Limb (tissue), 2 donors: ENCODE measurements at regions not wholly inside any gene's neighbourhood (a gene's known extent, or its start where the extent isn't known, plus 50 kb on each side); places are given as distances from the start of the nearest gene placed in this dataset.
A peak's percentile ranks its signal among the peaks of the same experiment; 100 is the strongest.
"Not testable (repeated sequence)": the region's sequence is repeated elsewhere in the genome, so short reads cannot be mapped to it uniquely, and the experiment has no call there.

Experiments
- DNase-seq, 2 donors: peaks; one replicate each; pipeline ENCODE4 v3.0.0-alpha.2; 2016; ENCODE audit errors: extremely low spot score in 2 of 2

DNA sequence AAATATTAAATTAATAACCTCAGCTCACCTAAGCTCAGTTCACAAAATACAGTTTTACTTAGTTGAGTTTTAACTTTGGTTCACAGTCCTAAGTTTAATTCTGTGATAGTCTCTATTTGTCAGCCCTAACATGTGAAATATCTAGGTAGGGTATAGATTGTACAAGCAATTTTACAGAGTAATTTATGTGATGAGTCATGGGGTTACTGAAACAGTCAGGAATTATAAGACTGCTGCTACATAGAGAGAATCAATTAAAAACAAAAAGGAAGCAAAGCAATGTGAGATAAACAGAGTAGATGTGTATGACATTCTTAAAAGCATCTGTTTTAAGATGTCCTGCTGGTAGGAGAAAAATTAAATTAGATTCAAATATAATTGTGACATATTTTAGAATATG, 1018.2 kb upstream of the KCND2 start:
- DNase-seq, result no peak

DNA sequence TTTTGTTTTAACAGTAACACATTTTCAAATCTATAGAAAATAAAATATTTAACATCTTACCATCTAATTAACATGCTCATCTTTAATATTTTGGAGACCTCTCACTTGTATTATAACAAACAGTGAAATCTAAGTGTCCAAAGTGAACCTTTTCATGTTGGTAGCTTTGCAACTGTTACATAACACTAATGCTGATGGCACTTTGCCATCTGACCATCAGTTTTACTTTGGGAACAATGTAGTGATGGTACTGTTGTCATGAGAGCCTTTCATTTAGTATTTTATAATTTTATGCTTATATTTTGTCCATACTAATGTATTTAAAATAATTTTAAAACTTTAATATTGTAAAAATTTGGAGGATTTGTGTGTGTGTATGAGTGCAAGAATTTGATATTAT, 1017.0 kb upstream of the KCND2 start:
- DNase-seq, result no peak

DNA sequence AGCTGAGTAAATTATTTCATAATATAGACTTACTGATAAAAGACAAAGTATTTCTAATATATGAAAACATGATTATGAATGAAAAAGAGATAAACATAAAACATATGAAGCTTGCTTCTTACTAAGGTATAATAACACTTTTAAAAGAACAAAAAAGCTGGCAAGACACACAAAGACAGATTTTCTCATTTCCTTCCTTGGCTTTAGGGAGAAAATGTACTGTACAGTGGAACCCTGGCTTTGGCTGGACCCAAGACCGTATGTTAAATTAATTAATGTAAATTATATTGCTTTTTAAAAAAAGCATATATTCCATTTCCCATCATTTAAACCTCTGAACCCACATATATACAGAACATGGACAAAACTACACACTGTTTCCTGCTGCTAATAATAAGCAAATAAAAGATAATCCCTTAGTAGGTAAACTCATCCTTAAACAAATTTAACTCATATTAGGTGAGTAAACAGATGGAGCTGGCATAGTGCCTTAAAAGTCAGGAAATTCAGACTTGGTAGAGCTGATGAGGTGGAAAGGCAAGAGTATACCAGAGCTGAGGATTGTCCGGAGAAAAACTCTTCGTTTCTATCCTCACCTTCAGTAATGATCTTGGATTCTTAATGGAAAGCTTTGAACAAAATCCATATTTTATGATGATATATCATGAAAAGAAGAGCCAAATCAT, 1016.4 kb upstream of the KCND2 start:
- no peak for DNase-seq

DNA sequence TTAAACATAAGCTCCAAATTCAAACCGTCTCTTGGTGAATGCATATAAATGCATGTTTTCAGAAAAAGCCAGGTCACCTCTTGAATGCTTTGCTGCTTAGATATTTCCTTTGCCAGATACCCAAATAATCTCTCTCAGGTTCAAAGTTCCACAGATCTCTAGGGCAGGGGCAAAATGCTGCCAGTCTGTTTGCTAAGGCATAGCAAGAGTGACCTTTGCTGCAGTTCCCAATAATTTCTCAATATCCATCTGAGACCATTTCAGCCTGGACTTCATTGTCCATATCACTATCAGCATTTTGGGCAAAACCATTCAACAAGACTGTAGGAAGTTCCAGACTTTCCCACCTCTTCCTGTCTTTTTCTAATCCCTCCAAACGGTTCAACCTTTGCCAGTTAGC, 1006.2 kb upstream of the KCND2 start:
- not testable (repeated sequence) for DNase-seq

DNA sequence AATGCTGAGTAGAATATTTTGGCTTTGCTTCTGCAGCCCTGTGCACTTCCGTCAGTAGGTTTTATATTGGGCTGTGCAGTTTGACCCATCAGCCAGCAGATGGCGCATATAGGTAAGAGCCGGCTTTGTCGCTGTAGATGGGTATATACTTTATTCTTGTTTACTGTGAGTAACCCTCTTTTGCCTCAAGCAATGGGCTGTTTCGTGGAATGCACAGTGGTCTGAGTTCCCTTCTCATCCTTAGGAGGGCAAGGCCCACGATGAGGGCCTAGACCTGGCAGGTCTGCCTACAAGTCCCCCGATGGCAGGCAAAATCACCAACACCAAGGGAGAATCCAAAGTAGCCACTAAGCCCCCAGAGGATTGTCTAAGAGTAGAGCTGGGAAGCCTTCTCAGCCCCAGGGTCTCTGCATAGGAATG, 1002.9 kb upstream of the KCND2 start:
- DNase-seq, result peak; percentile 57 to 75

DNA sequence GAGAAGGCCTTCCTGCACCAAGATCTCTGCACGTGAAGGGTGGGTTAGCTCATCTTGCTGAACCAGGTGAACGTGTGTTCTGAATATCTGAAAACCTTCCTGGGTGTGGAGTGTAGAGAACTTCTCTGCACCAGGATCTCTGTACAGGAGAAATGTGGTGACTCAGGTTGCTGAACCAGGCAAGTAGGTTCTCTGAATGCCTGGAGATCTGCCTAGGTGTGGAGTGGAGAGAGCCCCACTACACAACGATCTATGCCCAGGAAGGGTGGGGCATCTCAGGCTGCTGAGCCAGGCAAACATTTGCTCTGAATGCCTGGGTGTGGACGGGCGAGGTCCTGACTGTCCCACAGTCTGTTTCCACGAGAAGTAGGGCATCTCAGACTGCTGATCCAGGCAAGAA, 1002.3 kb upstream of the KCND2 start:
- DNase-seq, result no peak

DNA sequence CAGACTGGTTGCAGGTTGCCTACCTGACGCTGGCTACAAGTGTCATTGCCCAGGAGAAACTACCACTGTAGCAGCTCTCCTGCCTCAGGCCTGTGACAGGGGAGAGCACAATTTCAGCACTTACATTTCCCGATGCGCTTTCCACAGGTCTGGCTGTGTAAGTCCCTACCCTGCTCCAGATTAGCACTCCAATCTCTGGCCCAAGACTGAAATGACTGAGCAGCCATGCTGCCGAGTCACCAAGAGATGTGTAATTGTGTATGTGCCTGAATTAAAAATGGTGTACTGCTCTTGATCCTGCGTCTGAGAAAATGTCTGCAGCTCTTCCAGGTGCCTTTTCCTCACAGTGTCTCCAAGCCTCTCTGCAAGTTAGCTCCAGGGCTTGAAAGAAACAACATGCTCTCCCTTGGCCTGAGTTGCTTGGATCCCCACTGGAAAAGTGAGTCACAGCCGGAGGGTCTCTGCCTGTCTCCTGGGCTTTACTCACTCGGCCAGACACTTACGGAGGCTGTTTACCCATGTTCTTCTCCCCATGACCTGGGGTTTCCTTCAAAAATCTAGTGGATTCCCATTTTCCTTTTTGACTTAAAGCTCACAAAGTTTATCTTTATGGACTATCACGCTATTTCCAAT, 1001.7 kb upstream of the KCND2 start:
- no peak for DNase-seq

DNA sequence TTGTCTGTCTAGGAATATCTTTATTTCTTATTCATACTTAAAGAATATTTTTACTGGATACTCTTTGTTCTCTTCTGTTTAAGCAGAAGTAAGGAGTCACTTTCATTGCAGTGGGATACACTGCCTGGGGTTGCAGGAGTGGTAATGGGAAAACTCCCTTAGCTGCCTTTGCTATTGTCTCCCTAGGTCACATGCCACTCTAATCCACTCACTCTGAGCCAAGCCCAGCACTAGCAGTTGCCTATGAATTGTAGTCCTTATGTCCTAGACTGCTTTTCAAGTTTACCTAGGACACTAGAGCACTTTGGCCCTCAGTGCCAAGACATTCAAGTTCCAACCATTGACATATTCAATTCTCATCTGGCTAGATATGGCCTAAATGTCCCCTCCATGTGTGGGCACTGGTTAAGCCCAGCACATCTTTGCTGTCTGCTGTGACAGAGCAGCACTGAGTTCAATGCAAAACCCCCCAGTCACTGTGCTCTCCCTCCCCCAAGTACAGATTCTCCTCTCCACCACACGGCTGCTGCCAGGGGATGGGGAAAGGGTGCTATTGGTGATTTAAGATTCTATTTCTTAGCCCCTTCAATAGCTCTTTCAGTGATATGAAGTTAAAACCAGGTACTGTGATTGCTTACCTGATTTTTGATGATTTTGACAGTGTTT, 991.7 kb upstream of the KCND2 start:
- DNase-seq, result no peak

DNA sequence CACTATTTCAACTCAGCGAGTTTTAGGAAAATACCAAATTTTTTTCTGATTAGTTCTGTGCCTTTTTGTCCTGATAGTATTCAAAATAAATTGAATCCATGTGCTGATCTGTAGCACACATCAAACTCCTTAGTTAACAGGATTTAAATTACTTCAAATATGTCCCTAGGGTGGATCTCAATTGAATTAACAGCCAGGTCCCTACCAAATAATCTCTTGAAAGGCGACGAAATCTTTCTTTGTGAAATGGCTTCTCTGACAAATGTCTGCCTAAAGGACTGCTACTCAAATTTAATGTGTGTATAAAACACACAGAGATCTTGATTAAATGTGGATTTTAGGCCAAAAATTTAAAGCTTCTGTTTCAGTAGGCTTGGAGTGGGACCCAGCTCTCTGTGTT, 989.6 kb upstream of the KCND2 start:
- no peak for DNase-seq

DNA sequence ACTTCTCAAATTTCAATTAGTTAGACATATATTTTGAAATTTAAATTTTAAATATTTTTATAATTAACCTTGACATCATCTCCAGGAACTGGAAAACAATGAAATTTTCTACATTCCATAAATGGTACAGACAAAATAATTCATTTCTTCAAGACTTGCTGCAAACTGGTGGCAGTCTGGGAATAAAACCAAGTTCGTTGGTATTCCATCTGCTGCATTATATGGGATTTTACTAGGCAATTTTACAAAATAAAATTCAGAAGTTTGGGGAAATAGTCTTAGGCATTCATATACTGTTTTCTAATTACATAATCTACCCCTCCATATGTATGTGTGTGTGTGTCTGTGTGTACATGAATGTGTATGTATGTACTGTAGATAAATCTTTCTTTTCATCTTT, 984.6 kb upstream of the KCND2 start:
- DNase-seq, result no peak

DNA sequence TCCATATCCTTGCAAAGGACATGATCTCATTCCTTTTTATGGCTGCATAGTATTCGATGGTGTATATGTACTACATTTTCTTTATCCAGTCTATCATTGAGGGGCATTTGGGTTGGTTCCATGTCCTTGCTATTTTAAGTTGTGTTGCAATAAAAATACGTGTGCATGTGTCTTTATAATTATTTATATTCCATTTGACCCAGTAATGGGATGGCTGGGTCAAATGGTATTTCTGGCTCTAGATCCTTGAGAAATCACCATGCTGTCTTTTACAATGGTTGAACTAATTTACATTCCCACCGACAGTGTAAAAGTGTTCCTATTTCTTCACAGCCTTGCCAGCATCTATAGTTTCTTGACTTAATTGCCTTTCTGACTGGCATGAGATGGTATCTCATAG, 972.6 kb upstream of the KCND2 start:
- not testable (repeated sequence) for DNase-seq

DNA sequence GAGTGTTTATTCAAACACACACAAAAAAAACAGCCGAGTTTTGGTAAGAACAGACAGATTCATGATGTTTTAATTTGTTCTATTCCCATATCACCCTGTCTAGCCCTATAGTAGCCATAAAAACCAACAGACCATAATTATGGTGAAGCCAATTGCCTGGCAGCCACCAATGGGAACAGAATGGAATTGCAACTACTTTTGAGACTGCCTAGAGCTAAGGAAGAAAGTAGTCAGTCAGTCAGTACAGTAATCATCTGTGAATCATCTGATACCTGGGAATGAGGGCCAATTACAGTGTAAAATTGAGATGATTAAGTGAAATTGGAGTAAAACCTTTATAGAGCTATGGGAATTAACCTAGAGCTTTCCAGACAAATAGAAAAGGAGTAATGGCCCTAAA, 952.7 kb upstream of the KCND2 start:
- DNase-seq, result no peak

DNA sequence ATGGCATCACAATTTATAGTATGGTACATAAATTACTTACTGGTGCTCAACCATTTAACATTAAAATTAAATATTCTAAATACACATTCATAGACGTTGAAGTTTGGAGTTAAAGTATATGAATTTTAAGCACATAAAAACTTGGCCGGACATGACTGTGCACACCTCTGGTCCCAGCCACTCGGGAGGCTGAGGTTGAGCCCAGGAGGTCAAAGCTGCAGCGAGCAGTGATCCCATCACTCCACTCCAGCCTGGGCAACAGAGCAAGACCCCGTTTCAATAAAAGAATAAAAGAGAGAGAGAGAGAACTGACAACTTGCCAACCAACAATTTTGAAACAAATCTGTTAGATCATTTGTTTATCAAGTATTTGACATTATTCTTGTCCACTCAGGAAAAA, 943.3 kb upstream of the KCND2 start:
- no peak for DNase-seq

DNA sequence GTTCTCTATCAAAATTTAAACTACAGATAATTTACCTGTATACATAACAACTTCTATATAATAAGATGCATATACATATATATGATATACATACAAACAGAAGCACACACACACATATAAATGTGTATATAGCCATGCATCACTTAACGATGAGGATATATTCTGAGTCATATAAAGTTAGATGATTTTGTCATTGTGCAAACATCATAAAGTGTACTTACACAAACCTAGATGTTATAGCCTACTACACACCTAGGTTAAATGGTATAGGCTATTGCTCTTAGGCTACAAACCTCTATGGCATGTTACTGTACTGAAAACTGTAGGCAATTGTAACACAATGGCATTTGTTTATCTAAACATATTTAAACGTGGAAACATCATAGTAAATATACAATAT, 937.6 kb upstream of the KCND2 start:
- no peak for DNase-seq

DNA sequence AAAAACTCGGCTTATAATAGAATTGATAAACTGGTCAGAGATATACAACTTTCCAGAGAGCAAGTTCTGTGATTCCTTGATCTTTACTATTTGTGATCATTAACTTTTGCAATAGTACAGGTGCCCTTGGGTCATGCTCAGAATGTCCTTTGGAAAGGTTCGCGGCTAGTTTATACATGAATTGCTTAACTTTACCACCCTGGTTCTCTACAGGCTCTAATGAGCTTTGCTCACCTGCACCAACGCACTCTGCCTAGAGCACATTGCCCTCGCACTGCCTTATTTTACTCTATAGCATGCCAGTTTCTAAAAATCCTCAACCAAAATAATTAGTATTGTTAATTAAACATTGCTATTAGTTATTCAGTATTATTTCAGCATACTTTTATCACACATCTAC, 931.2 kb upstream of the KCND2 start:
- DNase-seq, result no peak

DNA sequence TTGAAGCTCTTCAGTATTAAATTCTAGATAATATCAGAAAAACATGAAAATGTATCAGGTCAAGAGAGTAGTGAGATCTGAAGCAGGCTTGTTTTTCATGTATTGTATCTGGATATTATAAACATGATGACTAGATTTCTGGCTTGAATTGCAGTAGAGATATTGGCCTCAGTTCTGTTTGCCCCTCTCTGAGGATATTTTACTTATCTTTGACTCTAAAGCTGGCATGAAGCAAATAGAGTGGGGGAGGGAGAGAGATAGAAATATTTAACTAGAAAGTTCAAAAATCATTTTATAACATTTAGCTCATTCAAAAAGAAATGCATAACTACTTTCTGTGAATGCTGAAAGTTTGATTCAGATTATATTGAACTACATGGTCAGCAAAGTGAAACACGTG, 929.7 kb upstream of the KCND2 start:
- no peak for DNase-seq

DNA sequence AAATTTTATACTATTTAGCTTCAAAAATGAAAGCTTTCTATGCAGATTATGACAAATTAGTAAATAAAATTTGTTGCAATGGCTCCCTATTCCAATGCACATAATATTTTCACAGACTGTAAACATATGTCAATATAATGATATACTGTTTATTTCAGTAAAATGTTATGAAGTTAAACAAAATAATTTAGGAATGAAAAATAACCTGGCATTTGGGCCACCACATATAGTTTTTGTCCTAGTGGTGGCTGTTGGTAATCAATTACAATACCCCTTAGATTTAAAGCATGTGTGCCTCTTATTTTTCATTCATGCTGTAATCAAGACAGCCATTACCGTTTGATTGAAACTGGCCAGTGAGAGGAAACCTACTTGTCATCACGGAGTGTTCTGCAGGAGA, 928.5 kb upstream of the KCND2 start:
- no peak for DNase-seq

DNA sequence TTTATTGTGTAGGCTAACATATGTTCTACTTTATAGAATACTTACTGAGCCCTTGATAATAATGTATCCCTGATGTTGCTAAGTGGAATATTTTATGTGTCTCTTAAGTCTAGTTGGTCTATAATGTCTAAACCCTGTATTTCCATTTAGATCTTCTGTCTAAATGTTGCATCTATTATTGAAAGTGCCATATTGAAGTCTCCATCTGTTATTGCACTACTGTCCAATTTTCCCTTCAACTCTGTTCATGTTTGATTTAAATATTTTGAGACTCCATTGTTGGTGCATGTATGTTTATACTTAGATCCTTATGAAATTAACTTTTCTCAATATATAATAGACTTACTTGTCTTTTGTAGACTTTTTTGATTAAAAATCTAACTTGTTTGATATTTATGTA, 924.5 kb upstream of the KCND2 start:
- DNase-seq, result no peak

DNA sequence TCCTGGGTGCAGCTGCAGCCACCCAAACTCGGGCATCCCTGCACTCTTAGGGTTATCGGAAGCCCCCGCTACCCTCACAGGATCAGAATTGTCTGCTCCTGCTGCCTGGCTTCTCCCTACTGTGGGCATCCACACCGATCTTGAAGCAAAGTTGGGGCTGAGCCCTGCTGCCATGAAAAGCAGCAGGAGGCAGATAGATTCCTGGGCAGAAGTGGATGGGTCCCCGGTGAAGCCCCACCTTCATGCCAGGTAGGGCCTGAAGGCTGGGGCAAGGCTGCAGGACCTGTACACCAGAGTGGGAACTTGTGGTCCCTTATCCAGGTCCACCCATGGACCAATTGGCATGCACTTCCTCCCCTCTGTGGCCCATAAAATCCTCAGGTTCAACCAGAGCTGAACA, 922.6 kb upstream of the KCND2 start:
- no peak for DNase-seq

DNA sequence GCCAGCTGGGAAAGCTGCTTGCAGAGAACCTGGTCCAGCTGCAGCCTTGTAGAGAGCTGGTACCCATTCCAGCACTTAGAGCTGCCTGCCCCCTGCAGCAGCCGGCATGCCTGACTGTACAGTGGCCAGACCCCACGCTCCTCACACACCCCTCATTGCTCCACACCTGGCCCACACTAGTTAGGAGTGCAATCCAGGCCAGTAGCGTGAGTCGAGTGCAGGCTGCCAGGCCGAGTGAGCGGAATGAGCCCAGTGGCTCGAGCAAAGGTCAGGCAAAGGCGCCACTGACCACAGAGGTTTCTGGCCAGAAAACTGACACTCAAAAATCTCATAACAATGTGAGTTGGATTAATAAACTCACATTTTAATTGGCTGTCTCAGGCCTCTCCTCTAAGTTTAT, 921.7 kb upstream of the KCND2 start:
- no peak for DNase-seq

DNA sequence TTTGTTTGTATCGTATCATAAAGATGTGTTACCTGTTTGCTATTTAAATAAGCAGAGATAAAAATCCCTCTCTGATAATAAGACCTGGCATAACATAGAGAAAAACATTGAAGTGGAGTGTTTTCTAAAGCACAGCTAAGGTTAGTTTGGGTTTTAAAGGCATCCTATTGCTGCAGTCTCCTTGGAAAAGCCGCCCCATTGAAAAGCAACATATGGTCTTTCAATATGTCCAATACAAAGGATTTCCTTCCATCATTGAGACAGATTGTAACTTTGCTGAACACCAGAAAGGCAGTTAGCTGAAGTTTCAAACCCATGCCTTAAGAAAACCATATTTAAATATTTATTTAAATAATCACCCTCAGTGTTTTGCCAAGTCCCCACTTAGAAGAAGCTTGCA, 898.5 kb upstream of the KCND2 start:
- DNase-seq, result no peak

DNA sequence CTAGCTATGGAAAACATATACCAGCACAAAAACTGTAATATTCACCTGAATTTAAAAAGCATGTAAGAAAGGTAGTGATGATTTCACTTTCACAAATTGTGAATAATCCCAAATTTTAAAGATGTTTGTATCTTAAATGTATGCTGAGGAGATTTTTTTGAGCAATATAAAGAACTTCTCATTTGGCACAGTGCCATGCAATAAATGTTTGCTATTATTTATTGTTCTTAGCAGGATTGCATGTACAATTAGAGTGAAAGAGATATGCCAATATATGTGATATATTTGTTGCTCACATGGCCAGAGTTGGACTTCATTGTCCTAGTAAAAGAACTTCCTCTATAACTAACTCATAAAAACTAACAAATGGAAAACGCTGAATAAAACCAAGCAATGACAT, 895.1 kb upstream of the KCND2 start:
- no peak for DNase-seq

DNA sequence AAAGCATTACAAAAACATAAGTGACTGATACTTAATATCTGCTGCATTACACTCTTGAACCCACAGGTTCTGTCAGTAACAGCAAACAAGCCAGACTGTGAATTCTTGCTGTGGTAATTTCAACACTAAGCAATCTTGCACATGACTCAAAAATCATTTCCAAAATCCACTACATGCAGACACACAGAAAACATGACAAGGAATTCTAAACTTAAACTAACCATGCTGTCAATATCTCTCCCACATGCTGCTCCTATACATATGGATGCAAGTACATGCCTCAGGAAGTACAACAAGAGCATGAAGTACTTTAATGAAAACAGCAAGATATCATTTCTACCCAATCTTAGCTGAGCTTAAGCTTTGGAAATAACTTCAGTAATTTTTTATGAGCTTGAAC, 890.2 kb upstream of the KCND2 start:
- DNase-seq, result no peak
